ENCODE measurements at regions not wholly inside any gene's neighbourhood (a gene's known extent, or its start where the extent isn't known, plus 50 kb on each side); places are given as distances from the start of the nearest gene placed in this dataset.

- peak; percentile 99 for TF ChIP-seq RCOR2 (CRISPR knock-in tag; IDR thresholded peaks at IDR 0.05)
- no peak for TF ChIP-seq ZNF740 (CRISPR knock-in tag; IDR thresholded peaks at IDR 0.05)
- TF ChIP-seq ZSCAN12 (CRISPR knock-in tag; IDR thresholded peaks at IDR 0.05): no peak
- peak; percentile 52; the same call in 1 of the 2 replicates for TF ChIP-seq ZNF281 (CRISPR knock-in tag; IDR thresholded peaks at IDR 0.05; ENCODE audit: borderline replicate concordance)
- TF ChIP-seq MXD3 (CRISPR knock-in tag; IDR thresholded peaks at IDR 0.05): no peak
- peak; percentile 34; the same call in 1 of the 2 replicates for TF ChIP-seq ZNF639 (CRISPR knock-in tag; conservative IDR thresholded peaks at IDR 0.05)
- TF ChIP-seq ZNF646 (CRISPR knock-in tag; IDR thresholded peaks at IDR 0.05): peak; percentile 77; the same call in 1 of the 2 replicates
- TF ChIP-seq ZIK1 (CRISPR knock-in tag; IDR thresholded peaks at IDR 0.05; ENCODE audit: borderline replicate concordance, low read depth): 0 out of 2 replicates have a peak, but pooled peaks have one; percentile 51
- peak; percentile 98 for TF ChIP-seq ZNF503 (CRISPR knock-in tag; IDR thresholded peaks at IDR 0.05)
- TF ChIP-seq SYNCRIP (IDR thresholded peaks at IDR 0.05; ENCODE audit: insufficient read depth, low read depth, low read length): no peak
- TF ChIP-seq ZNF891 (CRISPR knock-in tag; IDR thresholded peaks at IDR 0.05): no peak
- no peak for TF ChIP-seq ZNF34 (CRISPR knock-in tag; IDR thresholded peaks at IDR 0.05; ENCODE audit: borderline replicate concordance)
- peak; percentile 56; the same call in 1 of the 2 replicates for TF ChIP-seq ZNF263 (CRISPR knock-in tag; IDR thresholded peaks at IDR 0.05)
Measured at GRCh38 chr17:59469786-59470485, 95.5 kb upstream of the DHX40 start (continued).
